Left ventricle myocardium inferior (tissue), 1 donor: ENCODE measurements at regions not wholly inside any gene's neighbourhood (a gene's known extent, or its start where the extent isn't known, plus 50 kb on each side); places are given as distances from the start of the nearest gene placed in this dataset.

Experiments
- DNase-seq: peaks from one replicate; pipeline ENCODE4 v3.0.0-alpha.2; 2020
- H3K27ac ChIP-seq: fragments of 200-600 bp; replicated peaks from 2 replicates; pipeline ENCODE4 v1.8.0; 2021
- H3K27me3 ChIP-seq: fragments of 200-600 bp; 2 replicates; pipeline ENCODE4 v1.8.0; 2021; ENCODE audit warnings: low read depth
- H3K36me3 ChIP-seq: fragments of 200-600 bp; 2 replicates; pipeline ENCODE4 v1.8.0; 2021
- H3K4me1 ChIP-seq: fragments of 200-600 bp; 2 replicates; pipeline ENCODE4 v1.8.0; 2021
- H3K4me3 ChIP-seq: fragments of 200-600 bp; 2 replicates; pipeline ENCODE4 v1.8.0; 2021; ENCODE audit warnings: mild to moderate bottlenecking, moderate library complexity
- H3K9me3 ChIP-seq: fragments of 200-600 bp; replicated peaks from 2 replicates; pipeline ENCODE4 v1.8.0; 2021
- intact Hi-C: fragments of 100-400 bp; cut with micrococcal nuclease; formaldehyde crosslinking; loops from one replicate; pipeline ENCODE4 v1.11.0; 2022
- TF ChIP-seq, protein P1 (sequence below): fragments of 200-600 bp; IDR thresholded peaks from 2 replicates; pipeline ENCODE4 v1.8.0; 2021; ENCODE audit warnings: antibody characterized with exemption, mild to moderate bottlenecking, borderline replicate concordance
- donor health status: DM: no; HTN: yes; CAD: no; lungs with severe emphysema.

DNA sequence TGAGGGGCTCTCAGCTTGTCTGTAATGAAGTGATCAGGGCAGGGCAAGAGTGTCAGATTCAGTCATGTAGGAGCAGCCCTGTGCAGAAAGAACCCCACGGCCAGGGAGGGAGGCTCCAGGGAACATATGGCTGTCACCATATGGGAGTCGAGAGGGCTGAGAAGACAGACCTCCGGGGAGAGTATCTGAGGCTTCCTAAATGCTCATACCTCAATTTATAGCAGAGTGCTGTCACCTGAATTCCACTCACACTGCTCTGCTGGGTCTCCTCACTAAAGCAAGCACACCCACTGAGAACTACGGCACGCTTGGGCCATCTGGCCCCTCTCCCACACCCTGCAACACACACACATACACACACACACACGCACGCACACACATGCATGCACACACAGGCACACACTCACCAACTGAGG lies 92.3 kb upstream of the TJP1 start:
- no peak for DNase-seq
- H3K4me1 ChIP-seq: peaks cover 52% of the 10 kb centered on the region
- intact Hi-C loops: no loop called here
- H3K36me3 ChIP-seq: no peaks in the 10 kb centered on the region
- H3K27me3 ChIP-seq: no peaks in the 10 kb centered on the region
- peak overlapping the region; percentile 86 for H3K27ac ChIP-seq
- H3K4me3 ChIP-seq: no peak overlapping the region
- H3K9me3 ChIP-seq: no peaks in the 10 kb centered on the region
- TF ChIP-seq, protein P1, sequence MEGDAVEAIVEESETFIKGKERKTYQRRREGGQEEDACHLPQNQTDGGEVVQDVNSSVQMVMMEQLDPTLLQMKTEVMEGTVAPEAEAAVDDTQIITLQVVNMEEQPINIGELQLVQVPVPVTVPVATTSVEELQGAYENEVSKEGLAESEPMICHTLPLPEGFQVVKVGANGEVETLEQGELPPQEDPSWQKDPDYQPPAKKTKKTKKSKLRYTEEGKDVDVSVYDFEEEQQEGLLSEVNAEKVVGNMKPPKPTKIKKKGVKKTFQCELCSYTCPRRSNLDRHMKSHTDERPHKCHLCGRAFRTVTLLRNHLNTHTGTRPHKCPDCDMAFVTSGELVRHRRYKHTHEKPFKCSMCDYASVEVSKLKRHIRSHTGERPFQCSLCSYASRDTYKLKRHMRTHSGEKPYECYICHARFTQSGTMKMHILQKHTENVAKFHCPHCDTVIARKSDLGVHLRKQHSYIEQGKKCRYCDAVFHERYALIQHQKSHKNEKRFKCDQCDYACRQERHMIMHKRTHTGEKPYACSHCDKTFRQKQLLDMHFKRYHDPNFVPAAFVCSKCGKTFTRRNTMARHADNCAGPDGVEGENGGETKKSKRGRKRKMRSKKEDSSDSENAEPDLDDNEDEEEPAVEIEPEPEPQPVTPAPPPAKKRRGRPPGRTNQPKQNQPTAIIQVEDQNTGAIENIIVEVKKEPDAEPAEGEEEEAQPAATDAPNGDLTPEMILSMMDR: no peak

DNA sequence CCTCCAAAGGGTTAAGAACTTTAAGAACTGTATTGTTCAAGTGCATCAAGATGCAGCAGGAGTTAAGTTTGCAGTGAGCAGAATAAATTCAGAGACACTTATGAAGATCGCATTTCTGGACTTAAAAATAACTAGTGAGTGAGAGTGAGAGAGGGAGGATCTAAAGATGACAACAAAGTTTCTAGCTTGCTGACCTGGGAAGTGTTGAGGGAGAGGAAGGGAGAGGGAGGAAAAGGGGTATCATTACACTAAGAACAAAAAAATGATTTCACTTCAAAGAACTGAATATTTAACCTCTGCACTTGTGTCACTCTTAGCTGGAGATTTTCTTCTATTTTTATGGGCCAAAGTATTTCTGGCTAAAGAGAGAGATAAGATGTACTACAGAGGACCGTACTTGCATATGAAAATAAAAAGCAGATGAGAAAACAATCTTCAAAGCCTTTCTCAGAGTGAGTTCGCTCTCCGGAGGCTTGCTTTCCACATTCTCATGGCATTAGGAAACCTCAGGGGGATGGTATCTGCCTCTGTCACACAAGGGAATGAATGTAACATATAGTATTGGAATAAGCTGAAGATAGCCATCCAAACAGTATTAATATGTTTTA lies 91.4 kb upstream of the TJP1 start:
- no peaks in the 10 kb centered on the region for H3K36me3 ChIP-seq
- peak overlapping the region; percentile 86 for H3K27ac ChIP-seq
- peak overlapping the region; percentile 33 for H3K4me3 ChIP-seq
- DNase-seq: no peak
- intact Hi-C loops: no loop called here
- H3K4me1 ChIP-seq: peaks cover 55% of the 10 kb centered on the region
- TF ChIP-seq, protein P1: no peak
- H3K27me3 ChIP-seq: no peaks in the 10 kb centered on the region
- H3K9me3 ChIP-seq: no peaks in the 10 kb centered on the region

DNA sequence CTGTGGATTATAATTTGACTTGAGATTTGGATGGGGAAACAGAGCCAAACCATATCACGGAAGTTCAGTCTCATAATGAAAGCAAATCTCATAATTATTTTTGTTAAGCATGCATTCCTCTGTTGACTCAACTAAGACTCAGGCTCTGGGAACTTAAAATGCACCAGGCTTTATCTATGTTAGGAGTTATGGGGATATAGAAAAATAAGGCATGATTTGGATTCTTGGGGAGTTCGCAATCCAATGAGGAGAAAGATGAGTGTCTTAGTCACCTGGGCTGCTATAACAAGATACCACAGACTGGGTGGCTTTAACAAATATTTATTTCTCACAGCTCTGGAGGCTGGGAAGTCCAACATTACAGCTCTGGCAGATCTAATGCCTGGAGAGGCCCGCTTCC lies 89.4 kb upstream of the TJP1 start:
- intact Hi-C loops: no loop called here
- Histone ChIP-seq H3K36me3 (no peaks in the 10 kb centered on the region), H3K27ac (peak overlapping the region; percentile 86)

DNA sequence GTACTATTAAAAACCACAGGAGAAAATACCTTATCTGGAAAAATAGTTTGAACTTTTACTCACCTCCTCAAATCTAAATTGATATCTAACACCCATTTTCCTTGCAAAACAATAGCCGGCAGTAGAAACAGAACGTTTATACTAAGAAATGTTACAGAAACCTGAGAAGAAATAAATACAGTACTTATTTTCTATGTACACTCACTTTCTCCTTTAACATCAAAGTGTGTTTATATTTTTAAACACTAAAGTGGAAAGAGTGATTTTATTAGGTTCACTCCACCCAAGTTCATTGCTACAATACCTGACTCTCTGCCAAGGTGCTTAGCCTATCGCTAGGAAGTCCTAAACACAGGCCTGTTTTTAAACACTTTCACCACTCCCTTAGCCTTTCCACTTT lies 87.8 kb upstream of the TJP1 start:
- no peak for DNase-seq
- no peaks in the 10 kb centered on the region for H3K9me3 ChIP-seq
- H3K4me1 ChIP-seq: peaks cover 54% of the 10 kb centered on the region
- TF ChIP-seq, protein P1: no peak
- H3K36me3 ChIP-seq: no peaks in the 10 kb centered on the region
- intact Hi-C loops: no loop called here
- H3K27me3 ChIP-seq: no peaks in the 10 kb centered on the region
- no peak overlapping the region for H3K4me3 ChIP-seq
- peak overlapping the region; percentile 86 for H3K27ac ChIP-seq

More for the DNA sequence above, 89.4 kb upstream of the TJP1 start:
- Histone ChIP-seq H3K4me1 (peaks cover 55% of the 10 kb centered on the region), H3K4me3 (no peak overlapping the region), H3K9me3 (no peaks in the 10 kb centered on the region), H3K27me3 (no peaks in the 10 kb centered on the region)
- no peak for DNase-seq
- TF ChIP-seq, protein P1: no peak

DNA sequence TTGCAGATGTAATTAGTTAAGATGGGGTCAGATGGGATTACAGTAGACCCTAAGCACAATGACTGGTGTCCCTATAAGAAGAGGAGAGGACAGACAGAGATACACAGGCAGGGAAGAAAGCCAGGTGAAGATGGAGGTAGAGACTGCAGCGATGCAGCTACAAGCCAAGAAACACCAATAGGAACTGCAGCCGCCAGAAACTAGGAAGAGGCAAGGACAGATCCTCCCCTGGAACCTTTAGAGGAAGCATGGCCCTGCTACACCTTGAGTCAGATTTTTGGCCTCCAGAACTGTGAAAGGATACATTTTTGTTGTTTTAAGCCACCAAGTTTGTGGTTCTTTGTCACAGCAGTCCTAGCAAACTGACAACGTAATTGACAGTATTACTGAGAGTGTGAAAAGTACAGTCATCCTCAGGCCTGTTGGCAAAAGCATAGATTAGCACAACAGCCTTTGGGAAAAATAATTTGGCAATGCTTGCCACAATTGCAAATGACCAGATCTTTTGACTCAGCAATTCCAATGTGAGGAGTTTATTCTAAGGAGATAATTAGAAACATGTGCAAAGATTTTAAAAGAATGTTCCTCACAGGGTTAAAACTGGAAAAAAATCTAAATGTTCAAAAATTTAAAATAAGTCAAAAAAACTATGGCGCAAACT lies 82.6 kb upstream of the TJP1 start:
- Histone ChIP-seq H3K27ac (no peak overlapping the region), H3K27me3 (no peaks in the 10 kb centered on the region), H3K36me3 (no peaks in the 10 kb centered on the region), H3K4me1 (peaks cover 17% of the 10 kb centered on the region), H3K9me3 (no peaks in the 10 kb centered on the region), H3K4me3 (no peak overlapping the region)
- intact Hi-C loops: no loop called here
- TF ChIP-seq, protein P1: no peak
- DNase-seq: no peak
